ENCODE measurements at regions not wholly inside any gene's neighbourhood (a gene's known extent, or its start where the extent isn't known, plus 50 kb on each side); places are given as distances from the start of the nearest gene placed in this dataset.

DNA sequence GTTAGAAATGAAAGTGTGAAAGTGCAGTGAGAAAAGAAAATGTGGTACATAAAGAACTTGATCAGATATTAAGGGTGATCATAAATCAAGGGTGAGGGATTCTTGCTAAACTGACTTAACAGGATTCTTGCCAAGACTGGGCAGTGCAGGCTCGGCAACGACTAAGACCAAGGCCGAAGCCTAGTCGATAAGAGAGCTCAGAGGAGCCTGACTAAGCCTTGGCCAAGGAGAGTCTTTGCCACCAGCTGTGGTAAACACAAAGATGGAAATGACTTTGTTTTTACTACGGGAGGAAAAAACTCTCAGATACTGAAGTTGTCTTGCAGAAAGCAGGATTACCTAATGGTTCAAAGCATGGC, 196.6 kb downstream of the LY86 start:
- Mint-ChIP-seq H3K4me3 (ENCODE audit: unreplicated experiment) (no peak overlapping the region), H3K9me3 (ENCODE audit: unreplicated experiment) (no peaks in the 10 kb centered on the region), H3K27me3 (ENCODE audit: insufficient read depth, unreplicated experiment) (no peaks in the 10 kb centered on the region), H3K27ac (ENCODE audit: low read depth, unreplicated experiment) (peak overlapping the region; percentile 24), H3K4me1 (ENCODE audit: insufficient read depth, unreplicated experiment) (peaks cover 34% of the 10 kb centered on the region), H3K36me3 (ENCODE audit: insufficient read depth, unreplicated experiment) (peaks cover 4% of the 10 kb centered on the region)
- DNase-seq (ENCODE audit: unreplicated experiment): peak; percentile 32
- CTCF ChIA-PET: interaction anchor here (0.5 to 1.2 kb wide), 2 partner anchors 30 to 108 kb away, joined by 3 to 4 read pairs; no protein-coding TSS in a partner anchor
- TF ChIP-seq CTCF (IDR thresholded peaks at IDR 0.05; ENCODE audit: unreplicated experiment): no peak
- POLR2A ChIA-PET: interaction anchor here (2.8 to 3.2 kb wide), 2 partner anchors 18 to 35 kb away, joined by 8 read pairs; no protein-coding TSS in a partner anchor
- BruUV-seq (replicated peaks): no TSS peak
- intact Hi-C loops (cut with micrococcal nuclease): loop anchor here (10.0 kb wide), 1 partner anchor 270 kb away; no protein-coding TSS in a partner anchor

DNA sequence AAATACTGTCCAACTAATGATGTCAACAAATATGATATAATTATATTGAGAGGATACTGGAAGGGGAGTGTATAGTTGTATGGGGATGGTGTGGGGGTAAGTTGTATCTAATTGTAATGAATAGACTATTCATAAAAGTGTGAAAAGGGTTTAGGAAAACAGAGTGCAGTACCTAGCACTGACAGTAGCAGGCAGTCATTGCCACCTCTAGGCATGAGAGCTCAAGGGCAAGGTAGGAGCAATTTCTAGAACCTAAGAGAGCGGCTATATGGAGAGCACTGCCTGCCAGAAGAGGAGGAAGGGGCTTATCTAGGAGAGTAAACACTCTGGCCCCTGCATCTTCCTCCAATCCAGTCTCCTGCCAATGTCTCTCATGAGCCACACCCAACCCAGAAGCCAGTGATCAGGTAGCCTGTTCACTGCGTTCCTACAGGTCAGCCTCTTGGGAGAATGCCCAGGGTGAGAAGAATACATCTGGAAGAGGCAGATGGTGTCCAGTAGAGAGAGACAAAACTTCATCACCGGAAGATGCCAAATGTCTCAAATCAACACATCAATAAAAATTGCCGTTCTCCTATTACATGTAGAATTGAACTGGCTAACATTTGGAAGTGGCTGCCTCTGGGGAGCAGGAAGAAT, 200.0 kb downstream of the LY86 start:
- TF ChIP-seq CTCF (IDR thresholded peaks at IDR 0.05; ENCODE audit: unreplicated experiment): peak; percentile 38
- Mint-ChIP-seq H3K27ac (ENCODE audit: low read depth, unreplicated experiment) (peak overlapping the region; percentile 33), H3K4me1 (ENCODE audit: insufficient read depth, unreplicated experiment) (peaks cover 43% of the 10 kb centered on the region), H3K36me3 (ENCODE audit: insufficient read depth, unreplicated experiment) (peaks cover 6% of the 10 kb centered on the region), H3K27me3 (ENCODE audit: insufficient read depth, unreplicated experiment) (no peaks in the 10 kb centered on the region), H3K4me3 (ENCODE audit: unreplicated experiment) (no peak overlapping the region), H3K9me3 (ENCODE audit: unreplicated experiment) (no peaks in the 10 kb centered on the region)
- no TSS peak for BruUV-seq (replicated peaks)
- ChIA-PET CTCF (interaction anchor here (0.5 to 0.7 kb wide), 2 partner anchors 42 to 351 kb away, joined by 3 to 5 read pairs; no protein-coding TSS in a partner anchor), POLR2A (interaction anchor here (0.5 to 0.7 kb wide), 3 partner anchors 23 to 270 kb away, joined by 3 read pairs; no protein-coding TSS in a partner anchor)
- intact Hi-C loops (cut with micrococcal nuclease): loop anchor here (2.0 to 10.0 kb wide), 2 partner anchors 112 to 266 kb away; no protein-coding TSS in a partner anchor
- peak; percentile 54 for DNase-seq (ENCODE audit: unreplicated experiment)

GRCh38 chr6:6790393-6790792, 201.9 kb downstream of the LY86 start:
- POLR2A ChIA-PET: interaction anchor here (1.5 kb wide), 1 partner anchor 9 kb away, joined by 6 read pairs; no protein-coding TSS in a partner anchor

More at GRCh38 chr6:6790393-6790792, 201.9 kb downstream of the LY86 start:
- Mint-ChIP-seq H3K4me3 (ENCODE audit: unreplicated experiment) (no peak overlapping the region), H3K36me3 (ENCODE audit: insufficient read depth, unreplicated experiment) (peaks cover 6% of the 10 kb centered on the region), H3K4me1 (ENCODE audit: insufficient read depth, unreplicated experiment) (peaks cover 39% of the 10 kb centered on the region), H3K27me3 (ENCODE audit: insufficient read depth, unreplicated experiment) (no peaks in the 10 kb centered on the region), H3K27ac (ENCODE audit: low read depth, unreplicated experiment) (no peak overlapping the region), H3K9me3 (ENCODE audit: unreplicated experiment) (no peaks in the 10 kb centered on the region)
- no peak for DNase-seq (ENCODE audit: unreplicated experiment)
- TF ChIP-seq CTCF (IDR thresholded peaks at IDR 0.05; ENCODE audit: unreplicated experiment): no peak
- intact Hi-C loops (cut with micrococcal nuclease): no loop called here
- BruUV-seq (replicated peaks): no TSS peak
- CTCF ChIA-PET: no interaction called here

Measured in MCF 10A (cell line).